ENCODE measurements at regions not wholly inside any gene's neighbourhood (a gene's known extent, or its start where the extent isn't known, plus 50 kb on each side); places are given as distances from the start of the nearest gene placed in this dataset.

DNA sequence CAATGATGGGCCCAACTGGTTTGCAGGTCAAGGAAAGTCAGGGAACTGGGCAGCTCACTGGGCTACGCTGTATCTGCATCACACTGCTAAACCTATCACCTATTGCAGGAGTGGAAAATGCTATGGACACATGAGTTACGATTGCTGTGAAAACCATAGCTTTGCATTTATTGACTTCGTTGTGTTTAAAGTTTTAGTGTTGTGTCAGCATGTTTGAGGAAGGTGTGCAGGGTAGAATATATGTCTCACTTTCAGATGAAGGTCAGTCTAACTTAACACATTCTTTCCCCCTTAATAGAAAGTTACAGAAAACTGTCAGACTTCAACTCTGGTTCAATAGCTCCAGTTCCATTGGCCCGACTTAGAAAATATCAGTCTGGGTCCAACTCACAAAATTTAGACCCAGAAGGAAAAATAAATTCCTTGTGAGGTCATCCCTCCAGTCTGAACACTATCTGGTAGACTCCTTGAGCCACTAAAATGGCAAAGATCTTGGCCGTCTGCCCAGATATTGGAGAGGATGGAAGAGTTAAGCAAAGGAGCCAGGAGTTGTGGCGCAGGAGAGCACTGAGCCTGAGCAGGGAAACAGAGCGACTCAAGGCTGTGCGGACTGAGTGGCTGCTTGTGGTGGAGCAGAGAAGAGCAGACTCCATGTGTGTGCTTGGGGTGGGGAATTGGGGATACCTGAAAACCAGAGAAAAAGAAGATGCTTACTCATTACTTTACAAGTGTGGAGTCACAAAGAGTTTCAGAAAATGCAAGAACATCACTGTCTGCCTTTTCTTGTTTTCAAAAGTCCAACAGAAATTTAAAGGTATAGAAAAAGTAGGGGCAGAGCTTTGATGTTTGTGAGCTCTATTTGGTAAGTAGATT lies 518.5 kb downstream of the FGF9 start:
- DNase-seq (ENCODE audit: low read depth): no peak

- no peak for DNase-seq (ENCODE audit: low read depth)
These were observed 522.2 kb downstream of the FGF9 start for GRCh38 chr13:22193070-22193469.

- DNase-seq (ENCODE audit: low read depth): no peak
These were observed 523.4 kb downstream of the FGF9 start for GRCh38 chr13:22194106-22194805.

- DNase-seq (ENCODE audit: low read depth): no peak
These were observed 524.9 kb downstream of the FGF9 start for GRCh38 chr13:22195726-22196125.

- DNase-seq (ENCODE audit: low read depth): no peak
These were observed 525.9 kb downstream of the FGF9 start for GRCh38 chr13:22196777-22197176.

- no peak for DNase-seq (ENCODE audit: low read depth)
These were observed 527.1 kb downstream of the FGF9 start for GRCh38 chr13:22198001-22198400.

- no peak for DNase-seq (ENCODE audit: low read depth)
These were observed 527.9 kb downstream of the FGF9 start for GRCh38 chr13:22198641-22199217.

DNA sequence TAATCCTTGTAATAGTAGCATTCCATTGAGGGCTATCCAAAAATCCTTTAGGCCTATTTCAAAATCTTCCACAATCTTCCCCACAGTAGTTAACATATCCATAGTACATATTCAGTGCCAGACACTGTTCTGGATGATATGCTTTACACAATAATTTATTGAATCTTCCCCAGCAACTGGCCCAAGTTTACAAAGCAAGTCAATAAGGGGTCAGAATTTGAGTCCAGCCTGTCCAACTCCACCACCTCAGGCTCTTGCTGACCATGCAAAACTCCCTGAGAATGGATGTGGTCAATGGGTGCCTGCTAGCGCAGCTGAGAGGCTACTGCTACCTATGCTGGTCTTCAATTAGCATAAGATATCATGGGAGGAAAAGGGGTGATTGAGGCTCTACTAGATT lies 529.6 kb downstream of the FGF9 start:
- DNase-seq (ENCODE audit: low read depth): no peak

DNA sequence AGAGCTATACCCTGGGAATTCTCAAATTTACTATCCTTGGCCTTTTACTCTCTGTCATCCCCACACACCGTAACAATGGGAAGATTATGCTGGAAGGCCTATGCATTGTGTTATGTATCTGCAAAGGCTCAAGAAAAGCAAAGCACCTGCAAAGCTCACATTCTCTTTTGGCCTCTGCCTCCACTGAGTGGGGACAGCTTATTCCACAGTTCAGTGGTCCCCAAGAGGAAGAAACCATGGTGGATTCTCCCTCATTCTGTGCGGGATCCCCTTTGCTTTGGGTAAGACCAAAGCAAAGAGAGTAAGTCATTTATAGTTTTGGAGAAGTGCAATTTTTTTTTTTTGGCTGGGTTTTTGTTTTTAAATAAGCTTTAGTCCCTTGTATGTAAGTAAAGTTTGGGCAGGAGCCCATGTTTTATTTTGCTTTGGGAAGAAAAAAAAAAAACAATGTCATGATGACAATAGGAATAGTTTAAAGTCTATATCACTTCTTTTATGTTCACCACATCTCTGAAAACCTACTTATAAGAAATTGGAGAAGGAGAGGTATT lies 530.6 kb downstream of the FGF9 start:
- DNase-seq (ENCODE audit: low read depth): no peak

GRCh38 chr13:22210134-22210930 lies 539.5 kb downstream of the FGF9 start:
- DNase-seq (ENCODE audit: low read depth): no peak

DNA sequence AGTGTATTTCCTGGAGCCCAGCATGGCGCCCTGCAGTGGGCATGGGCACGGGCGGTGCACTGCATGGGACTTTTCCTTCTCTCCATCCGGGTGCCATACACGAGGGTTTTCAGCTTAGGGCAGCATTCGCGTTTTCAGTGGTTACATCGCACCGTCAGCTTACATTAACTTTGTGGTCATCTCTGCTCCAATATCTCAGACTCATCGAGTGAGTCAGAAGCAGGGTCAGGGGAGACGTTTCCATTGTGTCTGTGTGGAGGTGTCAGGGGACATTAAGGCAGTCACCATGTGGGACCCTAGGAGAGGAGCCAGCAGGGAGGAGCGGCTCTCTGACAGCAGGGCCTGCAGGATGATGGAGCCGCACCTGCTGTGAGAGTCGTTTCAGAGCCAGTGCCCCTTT lies 541.0 kb downstream of the FGF9 start:
- DNase-seq (ENCODE audit: low read depth): no peak

DNA sequence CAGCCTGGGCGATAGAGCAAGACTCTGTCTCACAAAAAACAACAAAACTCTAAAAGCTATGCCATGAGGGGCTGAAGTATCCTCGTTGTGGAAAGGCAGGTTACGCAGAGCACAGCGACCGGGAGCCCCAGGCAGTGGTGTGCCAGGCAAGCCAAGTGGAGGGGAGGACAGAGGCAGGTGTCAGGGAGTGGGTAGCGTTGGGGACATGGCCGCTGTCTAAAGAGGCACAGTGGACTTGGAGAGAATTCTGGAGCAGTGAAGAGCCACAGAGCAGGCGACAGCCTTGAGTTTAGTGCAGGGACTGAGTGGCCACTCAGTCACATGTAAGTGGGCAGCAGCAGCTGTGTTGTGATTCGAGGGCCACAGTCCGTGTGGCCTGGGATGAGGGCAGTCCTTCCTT lies 541.7 kb downstream of the FGF9 start:
- DNase-seq (ENCODE audit: low read depth): no peak

DNA sequence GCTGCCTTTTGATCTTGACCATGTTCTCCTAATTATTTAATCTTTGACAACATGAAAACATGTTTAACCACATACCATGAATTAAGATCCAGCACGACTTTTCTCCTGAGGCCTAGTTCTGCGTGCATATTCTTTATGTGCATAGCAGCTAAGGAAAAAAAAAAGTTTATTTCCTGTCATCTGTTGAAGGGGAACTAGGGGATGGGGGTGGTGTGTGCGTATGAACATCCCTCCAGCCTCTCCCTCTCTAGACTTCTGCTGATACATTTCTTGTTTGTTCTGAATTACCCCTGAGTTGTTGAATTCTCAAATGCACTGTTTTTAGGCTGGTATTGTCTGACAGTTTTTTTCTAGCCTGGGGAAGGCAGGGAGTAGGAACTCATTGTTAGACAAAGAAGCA lies 543.3 kb downstream of the FGF9 start:
- DNase-seq (ENCODE audit: low read depth): no peak

DNA sequence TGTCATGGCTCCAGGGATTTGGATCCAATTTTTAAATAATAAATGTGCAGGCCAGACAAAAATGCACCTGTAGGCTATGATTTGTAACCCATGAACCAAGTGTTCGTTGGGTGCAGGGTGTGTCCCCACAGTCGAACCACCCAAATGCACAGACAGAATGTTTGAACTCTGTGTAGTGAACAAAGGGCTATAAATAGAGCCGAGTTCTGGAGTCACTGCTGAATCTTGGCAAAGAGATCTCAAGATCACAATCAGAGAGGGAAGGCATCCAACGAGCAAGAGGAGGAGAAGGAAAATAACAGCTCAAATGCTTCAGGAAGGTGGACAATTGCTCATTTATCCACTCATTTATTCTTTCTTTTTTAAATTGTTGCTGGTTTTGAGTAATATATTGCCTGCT lies 547.9 kb downstream of the FGF9 start:
- no peak for DNase-seq (ENCODE audit: low read depth)

- no peak for DNase-seq (ENCODE audit: low read depth)
These were observed 548.8 kb downstream of the FGF9 start for GRCh38 chr13:22219709-22220108.

DNA sequence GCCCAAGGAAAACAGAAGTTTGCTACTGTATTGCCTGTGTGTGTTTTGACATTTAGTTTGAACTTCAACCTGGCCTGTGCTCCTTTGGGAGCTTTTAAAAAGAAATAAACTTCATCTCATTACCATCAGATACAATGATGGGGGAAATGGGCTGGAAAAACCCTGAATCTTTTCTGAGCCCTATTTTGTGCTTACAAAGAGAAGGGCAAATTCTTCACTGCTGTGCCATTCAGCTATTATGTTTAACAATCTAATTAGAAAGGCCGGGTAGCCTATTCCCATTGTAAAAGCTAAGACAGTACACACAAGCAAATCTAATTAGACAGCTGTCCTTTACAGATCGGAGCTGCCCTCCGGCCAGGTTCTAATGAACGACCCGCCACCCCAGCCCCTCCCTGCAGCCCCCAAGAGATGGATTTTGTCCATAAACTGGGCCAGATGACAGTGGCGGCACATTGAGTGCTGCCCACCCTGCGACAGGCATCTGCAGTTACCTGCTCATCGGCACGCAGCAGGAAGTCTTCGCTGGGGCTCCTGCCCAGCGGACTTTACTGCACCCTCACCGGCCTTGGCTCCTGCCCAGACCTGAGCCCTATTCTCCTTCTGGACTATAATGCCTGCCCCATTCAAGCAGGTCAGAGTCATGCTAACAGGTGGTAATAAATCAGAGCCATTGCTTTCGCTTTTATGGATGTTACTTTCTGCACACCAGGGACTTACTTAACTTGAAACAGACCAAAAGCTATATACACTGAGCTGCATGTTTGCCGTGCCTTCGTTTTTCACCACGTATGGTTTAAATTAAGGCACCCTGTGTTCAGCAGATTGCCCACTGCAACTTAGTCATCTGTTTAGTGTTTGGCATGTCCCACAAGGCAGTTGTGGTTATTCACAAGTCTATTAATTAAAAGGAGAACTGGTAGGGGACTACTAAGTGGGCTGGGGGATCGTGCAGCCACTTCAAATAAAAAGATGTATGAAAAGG lies 549.6 kb downstream of the FGF9 start:
- DNase-seq (ENCODE audit: low read depth): no peak

DNA sequence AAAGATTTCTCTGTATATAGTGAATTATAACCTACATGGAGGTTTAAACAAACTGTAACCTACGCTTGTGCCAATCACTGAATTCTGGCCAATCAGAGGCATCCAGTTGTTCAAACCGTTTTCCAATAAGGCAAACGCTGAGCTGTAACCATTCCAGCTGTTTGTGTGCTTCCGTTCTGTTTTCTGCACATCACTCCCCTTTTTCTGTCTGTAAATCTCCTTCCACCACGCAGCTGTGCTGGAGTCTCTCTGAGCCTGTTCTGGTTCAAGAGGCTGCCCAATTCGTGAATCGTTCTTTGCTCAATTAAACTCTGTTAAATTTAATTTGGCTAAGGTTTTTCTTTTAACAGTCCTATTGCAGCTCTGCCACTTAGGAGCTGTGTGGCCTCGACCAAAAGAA lies 552.5 kb downstream of the FGF9 start:
- DNase-seq (ENCODE audit: low read depth): no peak

DNA sequence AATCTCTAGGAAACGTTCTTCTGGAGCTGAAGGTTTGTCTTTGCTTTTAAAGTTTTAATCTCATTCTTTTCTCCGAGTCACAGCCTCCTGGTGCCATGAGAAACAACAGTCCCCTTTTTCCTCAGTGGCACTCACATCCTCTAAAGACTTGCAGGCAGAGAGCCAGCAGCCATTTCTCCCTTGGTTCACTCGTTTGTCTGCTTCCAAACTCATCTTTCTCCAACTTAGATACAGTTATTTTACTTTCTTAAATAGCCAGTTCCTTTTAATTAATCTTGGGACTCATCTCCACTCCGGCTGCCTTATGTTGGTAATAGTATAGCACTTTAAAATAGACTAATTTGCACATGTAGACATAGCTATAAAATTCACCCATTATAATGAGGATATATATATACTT lies 555.2 kb downstream of the FGF9 start:
- no peak for DNase-seq (ENCODE audit: low read depth)

DNA sequence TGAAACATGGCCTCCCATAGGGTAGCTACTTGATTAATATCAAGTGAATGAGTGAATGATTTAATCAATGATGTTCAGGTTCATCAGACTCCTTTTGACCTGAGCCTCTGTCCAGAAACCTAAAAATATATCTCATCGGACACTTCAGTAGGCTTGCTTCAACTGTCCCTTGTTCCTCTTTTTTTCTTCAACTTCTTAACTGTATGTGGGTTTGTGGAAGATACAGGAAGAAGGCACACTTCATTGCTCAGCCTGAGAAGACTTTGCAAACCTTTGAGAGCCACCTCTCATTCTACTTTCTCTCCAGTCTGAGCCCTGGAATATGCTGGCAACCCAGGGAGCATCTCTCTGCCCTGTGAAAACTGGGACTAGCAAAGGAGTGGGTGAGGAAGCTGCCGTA lies 557.0 kb downstream of the FGF9 start:
- no peak for DNase-seq (ENCODE audit: low read depth)

DNA sequence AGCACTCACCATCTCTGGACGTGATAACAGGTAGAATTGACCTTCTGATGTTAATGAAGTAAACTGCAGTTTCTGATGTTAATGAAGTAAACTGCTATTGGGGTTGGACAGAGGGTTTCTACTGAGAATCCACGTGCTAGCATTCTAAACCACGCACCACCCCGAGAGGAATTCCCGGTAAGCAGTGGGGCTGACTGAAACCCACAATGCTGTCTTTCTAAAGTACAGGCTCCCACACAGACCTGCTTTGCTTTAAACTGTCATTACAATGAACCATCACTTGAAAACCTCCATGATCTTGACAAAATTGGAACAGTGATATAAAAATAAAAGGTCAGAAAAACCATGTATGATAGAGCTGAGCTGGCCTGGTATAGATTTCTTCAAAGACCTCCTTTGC lies 559.0 kb downstream of the FGF9 start:
- DNase-seq (ENCODE audit: low read depth): no peak

DNA sequence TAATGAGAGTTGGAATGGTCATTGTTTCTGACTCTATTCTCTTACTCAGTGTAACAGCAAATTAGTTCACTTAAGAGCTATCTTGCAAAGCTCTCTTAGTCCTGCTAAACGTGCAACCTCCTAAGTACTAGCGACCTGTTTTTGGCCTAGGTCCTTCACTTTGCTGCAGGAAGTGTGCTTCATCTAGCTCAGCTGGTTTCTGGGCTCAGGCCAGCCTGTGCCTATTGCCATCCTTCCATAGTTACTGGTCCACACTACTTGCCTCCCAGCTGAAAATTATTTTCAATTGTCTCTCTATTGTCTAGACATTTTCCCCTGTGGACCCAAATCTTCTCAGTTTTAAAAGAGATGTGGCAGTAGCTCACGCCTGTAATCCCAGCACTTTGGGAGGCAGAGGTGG lies 561.3 kb downstream of the FGF9 start:
- DNase-seq (ENCODE audit: low read depth): no peak

Data from fibroblast of gingiva (primary cell).